Tibial nerve (tissue), 4 donors: ENCODE measurements at regions not wholly inside any gene's neighbourhood (a gene's known extent, or its start where the extent isn't known, plus 50 kb on each side); places are given as distances from the start of the nearest gene placed in this dataset.

ENCODE experiments used
- DNase-seq, 2 donors: peaks; one replicate each; pipeline ENCODE4 v3.0.0-alpha.2; 2019; ENCODE audit warnings: low spot score in 2 of 2
- H3K27ac ChIP-seq, 4 donors: fragments of 200-600 bp; sonication (generic) in 3 of 4; one replicate each; pipeline ENCODE4 v1.5.1; 2017 to 2019; ENCODE audit warnings: mild to moderate bottlenecking in 1 of 4
- H3K27me3 ChIP-seq, 2 donors: fragments of 200-600 bp; sonication (generic) in 1 of 2; one replicate each; pipeline versions ENCODE4 v1.5.1 to v1.6.0; 2017 to 2019
- H3K36me3 ChIP-seq, 3 donors: fragments of 200-600 bp; sonication (generic); one replicate each; pipeline ENCODE4 v1.5.1; 2018 to 2019
- H3K4me1 ChIP-seq, 4 donors: fragments of 200-600 bp; sonication (generic) in 3 of 4; one replicate each; pipeline ENCODE4 v1.5.1; 2017 to 2019
- H3K4me3 ChIP-seq, 4 donors: fragments of 200-600 bp; sonication (generic) in 3 of 4; one replicate each; pipeline ENCODE4 v1.5.1; 2017 to 2019; ENCODE audit warnings: mild to moderate bottlenecking in 1 of 4, moderate library complexity in 1 of 4
- H3K9me3 ChIP-seq, 4 donors: fragments of 200-600 bp; sonication (generic) in 3 of 4; one replicate each; pipeline ENCODE4 v1.5.1; 2017 to 2019
- EP300 ChIP-seq, 2 donors: sonication (generic); formaldehyde crosslinking; IDR thresholded peaks; one replicate each; pipeline ENCODE4 v1.6.1; 2017; ENCODE audit warnings: antibody characterized with exemption in 2 of 2, mild to moderate bottlenecking in 1 of 2
- POLR2A ChIP-seq, 2 donors: fragments of 450-650 bp; IDR thresholded peaks; one replicate each; pipeline ENCODE4 v1.6.1; 2017; ENCODE audit warnings: antibody characterized with exemption in 2 of 2, mild to moderate bottlenecking in 2 of 2, moderate library complexity in 2 of 2
- WGBS, 2 donors: methylation state at CpG; one replicate each; pipeline ENCODE4 v1.1.5; 2018; 5-methylcytosine and 5-hydroxymethylcytosine counted together
- TF ChIP-seq, protein P1 (sequence below), 5 experiments: fragments of 200-600 bp in 3 of 5; fragments of 450-650 bp in 2 of 5; sonication (generic) in 3 of 5; IDR thresholded peaks; one replicate each; pipeline ENCODE4 v1.5.1; 2016 to 2019; ENCODE audit warnings: antibody characterized with exemption in 5 of 5, mild to moderate bottlenecking in 3 of 5, moderate library complexity in 2 of 5

DNA sequence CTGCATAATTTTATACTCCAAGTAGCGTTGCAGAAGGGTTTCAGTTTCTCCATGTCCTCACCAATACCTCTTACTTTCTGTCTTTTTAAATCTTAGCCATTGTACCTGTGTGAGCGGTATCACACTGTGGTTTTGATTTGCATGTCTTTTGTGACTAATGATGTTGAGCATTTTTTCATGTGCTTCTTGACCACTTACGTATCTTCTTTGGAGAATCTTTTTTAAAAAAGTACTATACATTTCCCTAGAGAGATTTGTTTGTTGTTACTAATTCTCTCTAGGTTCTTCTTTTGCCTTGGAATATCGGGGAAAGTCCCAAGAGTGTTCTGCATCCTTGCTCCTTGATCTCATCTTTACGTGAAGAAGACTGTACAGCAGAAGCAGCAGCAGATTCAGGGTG is 81.8 kb upstream of the WARS2 start:
- no peak for DNase-seq
- Histone ChIP-seq H3K27ac (no peak overlapping the region), H3K4me3 (no peak overlapping the region), H3K9me3 (no peaks in the 10 kb centered on the region), H3K27me3 (no peaks in the 10 kb centered on the region), H3K4me1 (no peaks in the 10 kb centered on the region), H3K36me3 (peaks cover 0 to 8% (median 0%) of the 10 kb centered on the region in 3 donors)
- no peak for TF ChIP-seq EP300 (IDR thresholded peaks at IDR 0.05)
- 92 to 96% methylated on average over 5 of the region's 5 CpGs for WGBS, 2 donors

DNA sequence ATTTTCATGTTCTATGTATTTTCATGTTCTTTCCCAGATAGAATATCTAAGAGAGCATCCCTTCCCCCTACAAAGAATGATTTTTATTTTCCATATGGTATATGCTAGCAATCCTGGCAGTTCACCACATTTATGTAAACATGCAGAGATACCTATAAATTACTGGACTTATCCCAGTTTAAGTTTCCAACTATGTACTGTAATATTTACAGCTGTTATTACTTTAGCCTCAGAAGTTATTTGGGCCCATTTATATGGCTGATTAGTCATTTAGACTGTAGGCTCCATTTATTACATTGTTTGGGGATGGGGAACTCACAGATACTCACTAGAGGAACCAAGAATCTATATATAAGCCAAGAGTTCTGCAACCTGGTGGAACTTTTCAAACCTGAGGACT is 84.8 kb upstream of the WARS2 start:
- no peak for DNase-seq
- no peaks in the 10 kb centered on the region for H3K9me3 ChIP-seq
- peaks cover 0 to 4% (median 0%) of the 10 kb centered on the region in 3 donors for H3K36me3 ChIP-seq
- H3K4me1 ChIP-seq, result no peaks in the 10 kb centered on the region
- H3K27ac ChIP-seq, result no peak overlapping the region
- H3K4me3 ChIP-seq, result no peak overlapping the region
- no peaks in the 10 kb centered on the region for H3K27me3 ChIP-seq
- TF ChIP-seq EP300 (IDR thresholded peaks at IDR 0.05) (no peak), POLR2A (IDR thresholded peaks at IDR 0.05) (no peak)
- TF ChIP-seq, protein P1, sequence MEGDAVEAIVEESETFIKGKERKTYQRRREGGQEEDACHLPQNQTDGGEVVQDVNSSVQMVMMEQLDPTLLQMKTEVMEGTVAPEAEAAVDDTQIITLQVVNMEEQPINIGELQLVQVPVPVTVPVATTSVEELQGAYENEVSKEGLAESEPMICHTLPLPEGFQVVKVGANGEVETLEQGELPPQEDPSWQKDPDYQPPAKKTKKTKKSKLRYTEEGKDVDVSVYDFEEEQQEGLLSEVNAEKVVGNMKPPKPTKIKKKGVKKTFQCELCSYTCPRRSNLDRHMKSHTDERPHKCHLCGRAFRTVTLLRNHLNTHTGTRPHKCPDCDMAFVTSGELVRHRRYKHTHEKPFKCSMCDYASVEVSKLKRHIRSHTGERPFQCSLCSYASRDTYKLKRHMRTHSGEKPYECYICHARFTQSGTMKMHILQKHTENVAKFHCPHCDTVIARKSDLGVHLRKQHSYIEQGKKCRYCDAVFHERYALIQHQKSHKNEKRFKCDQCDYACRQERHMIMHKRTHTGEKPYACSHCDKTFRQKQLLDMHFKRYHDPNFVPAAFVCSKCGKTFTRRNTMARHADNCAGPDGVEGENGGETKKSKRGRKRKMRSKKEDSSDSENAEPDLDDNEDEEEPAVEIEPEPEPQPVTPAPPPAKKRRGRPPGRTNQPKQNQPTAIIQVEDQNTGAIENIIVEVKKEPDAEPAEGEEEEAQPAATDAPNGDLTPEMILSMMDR (IDR thresholded peaks at IDR 0.05), result no peak

GRCh38 chr1:119225831-119226230 is 85.4 kb upstream of the WARS2 start:
- H3K36me3 ChIP-seq, result peaks cover 0 to 4% (median 0%) of the 10 kb centered on the region in 3 donors
- H3K27ac ChIP-seq, result no peak overlapping the region
- no peaks in the 10 kb centered on the region for H3K4me1 ChIP-seq
- no peak overlapping the region for H3K4me3 ChIP-seq
- no peak for DNase-seq
- TF ChIP-seq EP300 (IDR thresholded peaks at IDR 0.05) (no peak), POLR2A (IDR thresholded peaks at IDR 0.05) (no peak)
- TF ChIP-seq, protein P1 (IDR thresholded peaks at IDR 0.05), result no peak
- WGBS, 2 donors, result 81 to 87% methylated on average over 2 of the region's 2 CpGs
- no peaks in the 10 kb centered on the region for H3K27me3 ChIP-seq
- H3K9me3 ChIP-seq, result no peaks in the 10 kb centered on the region

DNA sequence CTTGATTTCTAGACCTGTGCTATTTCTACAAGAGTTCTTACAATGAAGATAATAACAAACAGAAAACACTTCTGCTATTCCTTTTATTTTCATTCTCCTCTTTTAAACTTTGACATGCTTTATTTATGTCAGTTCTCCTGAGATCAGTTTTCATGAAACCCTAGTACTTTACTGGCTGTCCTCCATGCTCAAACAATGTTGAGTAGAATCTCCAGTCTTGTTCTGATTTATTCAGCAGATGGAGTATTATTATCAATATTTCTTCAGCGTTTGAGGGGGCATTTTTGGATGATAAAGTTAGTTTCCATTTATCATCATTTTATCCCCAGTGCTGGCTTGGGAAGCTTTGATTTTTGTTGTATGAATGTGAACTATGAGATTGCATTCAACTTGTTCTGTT is 85.9 kb upstream of the WARS2 start:
- DNase-seq, result no peak
- Histone ChIP-seq H3K36me3 (peaks cover 0 to 4% (median 0%) of the 10 kb centered on the region in 3 donors), H3K4me3 (no peak overlapping the region), H3K9me3 (no peaks in the 10 kb centered on the region), H3K27me3 (no peaks in the 10 kb centered on the region), H3K4me1 (no peaks in the 10 kb centered on the region), H3K27ac (no peak overlapping the region)
- TF ChIP-seq EP300 (IDR thresholded peaks at IDR 0.05) (no peak), POLR2A (IDR thresholded peaks at IDR 0.05) (no peak)
- TF ChIP-seq, protein P1 (IDR thresholded peaks at IDR 0.05), result no peak
- WGBS, 2 donors, result 44 to 74% methylated on average over 1 of the region's 1 CpG

DNA sequence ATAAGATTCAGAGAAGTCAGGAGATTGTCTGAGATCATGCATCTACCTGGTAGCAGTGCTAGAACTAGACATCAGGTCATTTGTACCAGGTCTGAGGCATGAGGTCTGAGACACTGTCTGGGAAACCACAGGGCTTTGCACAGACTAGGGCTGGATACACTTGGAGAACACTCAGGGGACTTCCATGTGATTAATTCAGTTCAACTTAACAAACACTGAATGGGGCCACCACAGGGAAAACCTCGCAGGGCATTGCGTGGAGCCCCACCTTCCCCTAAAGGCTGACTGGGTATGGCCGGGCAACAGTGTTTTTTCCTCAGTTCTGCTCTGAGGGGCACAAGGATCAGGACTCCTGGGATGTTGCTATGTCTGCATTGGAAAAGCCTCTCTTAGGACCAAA is 86.5 kb upstream of the WARS2 start:
- TF ChIP-seq, protein P1 (IDR thresholded peaks at IDR 0.05), result no peak
- TF ChIP-seq EP300 (IDR thresholded peaks at IDR 0.05), result no peak
- TF ChIP-seq POLR2A (IDR thresholded peaks at IDR 0.05), result no peak
- DNase-seq, result no peak
- no peaks in the 10 kb centered on the region for H3K27me3 ChIP-seq
- H3K36me3 ChIP-seq, result peaks cover 0 to 4% (median 0%) of the 10 kb centered on the region in 3 donors
- H3K9me3 ChIP-seq, result no peaks in the 10 kb centered on the region
- H3K27ac ChIP-seq, result no peak overlapping the region
- 75 to 81% methylated on average over 3 of the region's 3 CpGs for WGBS, 2 donors
- no peaks in the 10 kb centered on the region for H3K4me1 ChIP-seq
- no peak overlapping the region for H3K4me3 ChIP-seq

DNA sequence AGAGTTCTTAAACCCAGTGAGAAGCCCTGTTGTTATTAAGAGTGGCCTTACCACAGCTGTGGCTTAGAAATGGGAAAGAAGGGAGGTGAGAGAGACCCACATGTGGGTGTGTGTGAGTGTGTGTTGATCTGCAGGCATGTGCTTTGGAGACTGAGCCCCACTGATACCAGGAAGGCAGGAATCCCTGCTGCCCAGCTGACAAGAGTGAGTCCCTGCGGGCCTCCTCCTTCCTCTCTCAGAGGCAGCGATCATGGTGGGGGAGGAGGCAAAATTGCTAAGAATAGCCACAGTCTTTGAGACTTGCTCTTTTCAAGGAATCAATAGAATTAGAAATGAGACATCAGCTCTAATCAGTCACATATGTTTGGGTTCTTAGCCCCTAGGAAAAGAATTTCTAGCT is 87.0 kb upstream of the WARS2 start:
- DNase-seq, result no peak
- 39 to 63% methylated on average over 2 of the region's 2 CpGs for WGBS, 2 donors
- no peak overlapping the region for H3K27ac ChIP-seq
- peaks cover 0 to 4% (median 0%) of the 10 kb centered on the region in 3 donors for H3K36me3 ChIP-seq
- no peaks in the 10 kb centered on the region for H3K4me1 ChIP-seq
- no peaks in the 10 kb centered on the region for H3K27me3 ChIP-seq
- no peak overlapping the region for H3K4me3 ChIP-seq
- TF ChIP-seq EP300 (IDR thresholded peaks at IDR 0.05), result no peak
- TF ChIP-seq POLR2A (IDR thresholded peaks at IDR 0.05), result no peak
- TF ChIP-seq, protein P1 (IDR thresholded peaks at IDR 0.05), result no peak
- H3K9me3 ChIP-seq, result no peaks in the 10 kb centered on the region
